Omental fat pad (tissue), 3 donors: ENCODE measurements at regions not wholly inside any gene's neighbourhood (a gene's known extent, or its start where the extent isn't known, plus 50 kb on each side); places are given as distances from the start of the nearest gene placed in this dataset.

ENCODE experiments used
- ATAC-seq: fragments of 150-250 bp; one replicate; pipeline ENCODE4 v1.9.1; 2016; ENCODE audit warnings: mild to moderate bottlenecking, moderate library complexity; ENCODE audit not compliant: low FRiP score
- DNase-seq: peaks from one replicate; pipeline ENCODE4 v3.0.0-alpha.2; 2019; ENCODE audit warnings: low spot score
- TF ChIP-seq, protein P1 (sequence below), 3 donors: fragments of 450-650 bp; IDR thresholded peaks; one replicate each; pipeline ENCODE4 v1.5.1; 2016 to 2017; ENCODE audit warnings: antibody characterized with exemption in 3 of 3, mild to moderate bottlenecking in 3 of 3, moderate library complexity in 2 of 3

- ATAC-seq (no peak), DNase-seq (no peak)
- TF ChIP-seq, protein P1, sequence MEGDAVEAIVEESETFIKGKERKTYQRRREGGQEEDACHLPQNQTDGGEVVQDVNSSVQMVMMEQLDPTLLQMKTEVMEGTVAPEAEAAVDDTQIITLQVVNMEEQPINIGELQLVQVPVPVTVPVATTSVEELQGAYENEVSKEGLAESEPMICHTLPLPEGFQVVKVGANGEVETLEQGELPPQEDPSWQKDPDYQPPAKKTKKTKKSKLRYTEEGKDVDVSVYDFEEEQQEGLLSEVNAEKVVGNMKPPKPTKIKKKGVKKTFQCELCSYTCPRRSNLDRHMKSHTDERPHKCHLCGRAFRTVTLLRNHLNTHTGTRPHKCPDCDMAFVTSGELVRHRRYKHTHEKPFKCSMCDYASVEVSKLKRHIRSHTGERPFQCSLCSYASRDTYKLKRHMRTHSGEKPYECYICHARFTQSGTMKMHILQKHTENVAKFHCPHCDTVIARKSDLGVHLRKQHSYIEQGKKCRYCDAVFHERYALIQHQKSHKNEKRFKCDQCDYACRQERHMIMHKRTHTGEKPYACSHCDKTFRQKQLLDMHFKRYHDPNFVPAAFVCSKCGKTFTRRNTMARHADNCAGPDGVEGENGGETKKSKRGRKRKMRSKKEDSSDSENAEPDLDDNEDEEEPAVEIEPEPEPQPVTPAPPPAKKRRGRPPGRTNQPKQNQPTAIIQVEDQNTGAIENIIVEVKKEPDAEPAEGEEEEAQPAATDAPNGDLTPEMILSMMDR (IDR thresholded peaks at IDR 0.05) = no peak
Measured at GRCh38 chr20:52777171-52777570, 195.0 kb upstream of the TSHZ2 start.

DNA sequence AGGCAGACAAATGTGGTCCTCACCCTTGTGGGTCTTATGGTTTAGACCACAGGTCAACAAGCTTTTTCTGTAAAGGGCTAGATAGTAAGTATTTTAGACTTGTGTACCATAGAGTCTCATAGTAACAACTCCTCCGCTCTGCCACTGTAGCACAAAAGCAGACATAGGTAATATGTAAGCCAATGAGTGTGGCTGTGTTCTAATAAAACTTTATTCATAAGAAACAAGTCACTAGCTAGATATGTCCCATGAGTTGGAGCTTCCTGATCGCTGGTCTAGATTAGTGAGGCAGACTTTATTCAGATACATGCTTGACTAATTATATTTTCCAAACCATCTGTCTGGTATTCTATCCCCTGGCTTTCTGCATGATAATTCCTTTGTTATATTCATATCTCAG is 196.4 kb upstream of the TSHZ2 start:
- TF ChIP-seq, protein P1 (IDR thresholded peaks at IDR 0.05) = no peak
- DNase-seq (no peak), ATAC-seq (no peak)

DNA sequence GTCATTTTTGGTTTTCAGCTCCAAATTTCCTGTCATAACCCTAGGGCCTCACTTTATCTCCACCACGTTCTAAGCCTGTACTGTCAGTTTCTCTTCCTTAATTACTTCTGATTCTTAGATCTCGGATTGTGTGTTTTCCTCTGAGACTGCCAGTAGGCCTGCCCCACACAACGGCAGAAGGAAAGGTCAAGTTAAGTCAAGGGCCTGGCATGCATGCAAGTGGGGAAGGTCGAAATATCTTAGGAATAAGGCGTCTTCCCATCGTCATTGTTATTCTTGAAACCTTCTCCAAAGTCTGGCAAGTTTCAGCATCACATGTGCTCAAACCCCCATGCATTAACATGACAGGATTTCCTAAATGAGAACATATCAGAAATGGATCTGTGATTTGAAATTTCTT is 203.5 kb upstream of the TSHZ2 start:
- ATAC-seq = no peak
- TF ChIP-seq, protein P1 (IDR thresholded peaks at IDR 0.05) = no peak
- DNase-seq = no peak

GRCh38 chr20:52766645-52767435 is 205.3 kb upstream of the TSHZ2 start:
- ATAC-seq (no peak), DNase-seq (no peak)
- TF ChIP-seq, protein P1 (IDR thresholded peaks at IDR 0.05) = no peak

- TF ChIP-seq, protein P1 (IDR thresholded peaks at IDR 0.05) = no peak
- ATAC-seq = no peak
- no peak for DNase-seq
Measured at GRCh38 chr20:52763321-52763853, 208.8 kb upstream of the TSHZ2 start.

DNA sequence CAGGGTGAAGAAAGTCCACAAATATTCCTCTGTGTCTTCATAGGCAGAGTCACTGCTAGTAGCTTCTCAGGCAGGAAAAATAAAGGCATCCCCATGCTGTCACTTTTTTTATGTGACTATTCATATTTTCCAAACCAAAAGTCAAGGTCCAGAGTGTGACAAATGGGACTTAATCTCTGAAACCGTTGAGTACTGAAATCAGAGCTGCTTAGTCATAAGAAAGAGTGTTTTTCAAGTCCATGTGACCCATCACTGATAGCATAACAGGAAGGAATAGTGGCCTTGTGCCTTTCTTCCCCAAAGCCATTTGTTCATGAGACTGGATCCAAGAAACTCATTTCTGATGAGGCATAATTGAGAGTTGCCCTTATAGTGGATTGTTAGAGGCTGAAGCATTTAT is 210.3 kb upstream of the TSHZ2 start:
- TF ChIP-seq, protein P1 (IDR thresholded peaks at IDR 0.05) = no peak
- DNase-seq = no peak
- no peak for ATAC-seq

GRCh38 chr20:52760791-52761190 is 211.4 kb upstream of the TSHZ2 start:
- TF ChIP-seq, protein P1 (IDR thresholded peaks at IDR 0.05) = no peak
- no peak for ATAC-seq
- no peak for DNase-seq
